Cardiac muscle cell (in vitro differentiated cells and primary cell): ENCODE measurements at regions not wholly inside any gene's neighbourhood (a gene's known extent, or its start where the extent isn't known, plus 50 kb on each side); places are given as distances from the start of the nearest gene placed in this dataset.

Experiments used
- DNase-seq, 2 donors: peaks; one replicate each; pipeline versions ENCODE4 v3.0.0 to v3.0.0-alpha.2; 2010 to 2017; ENCODE audit warnings: low read depth in 1 of 2, low spot score in 1 of 2
- H3K27ac ChIP-seq: fragments of 200-600 bp; sonication (generic); 2 replicates; pipeline ENCODE4 v1.5.1; 2016
- H3K27me3 ChIP-seq: fragments of 200-600 bp; sonication (generic); 2 replicates; pipeline ENCODE4 v1.6.0; 2016; ENCODE audit warnings: control low read depth
- H3K36me3 ChIP-seq: fragments of 200-600 bp; sonication (generic); 2 replicates; pipeline ENCODE4 v1.5.1; 2016; ENCODE audit warnings: control low read depth
- H3K4me1 ChIP-seq: fragments of 200-600 bp; sonication (generic); 2 replicates; pipeline ENCODE4 v1.8.1; 2017; ENCODE audit warnings: low read depth, mild to moderate bottlenecking, mixed run types
- H3K4me3 ChIP-seq: fragments of 200-600 bp; sonication (generic); 2 replicates; pipeline ENCODE4 v1.5.1; 2016; ENCODE audit warnings: mild to moderate bottlenecking
- H3K9me3 ChIP-seq: fragments of 200-600 bp; sonication (generic); 2 replicates; pipeline ENCODE4 v1.5.1; 2017; ENCODE audit warnings: low read depth, mild to moderate bottlenecking, control low read depth
- TF ChIP-seq, protein P1 (sequence below): IDR thresholded peaks from 2 replicates; pipeline ENCODE4 v1.5.1; 2012; ENCODE audit warnings: low read depth, mild to moderate bottlenecking, low read length

GRCh38 chr2:134079373-134079772 is 174.5 kb upstream of the MGAT5 start:
- Histone ChIP-seq H3K4me3 (no peak overlapping the region), H3K27me3 (no peaks in the 10 kb centered on the region), H3K36me3 (no peaks in the 10 kb centered on the region), H3K27ac (no peak overlapping the region), H3K4me1 (no peaks in the 10 kb centered on the region), H3K9me3 (no peaks in the 10 kb centered on the region)
- TF ChIP-seq, protein P1, sequence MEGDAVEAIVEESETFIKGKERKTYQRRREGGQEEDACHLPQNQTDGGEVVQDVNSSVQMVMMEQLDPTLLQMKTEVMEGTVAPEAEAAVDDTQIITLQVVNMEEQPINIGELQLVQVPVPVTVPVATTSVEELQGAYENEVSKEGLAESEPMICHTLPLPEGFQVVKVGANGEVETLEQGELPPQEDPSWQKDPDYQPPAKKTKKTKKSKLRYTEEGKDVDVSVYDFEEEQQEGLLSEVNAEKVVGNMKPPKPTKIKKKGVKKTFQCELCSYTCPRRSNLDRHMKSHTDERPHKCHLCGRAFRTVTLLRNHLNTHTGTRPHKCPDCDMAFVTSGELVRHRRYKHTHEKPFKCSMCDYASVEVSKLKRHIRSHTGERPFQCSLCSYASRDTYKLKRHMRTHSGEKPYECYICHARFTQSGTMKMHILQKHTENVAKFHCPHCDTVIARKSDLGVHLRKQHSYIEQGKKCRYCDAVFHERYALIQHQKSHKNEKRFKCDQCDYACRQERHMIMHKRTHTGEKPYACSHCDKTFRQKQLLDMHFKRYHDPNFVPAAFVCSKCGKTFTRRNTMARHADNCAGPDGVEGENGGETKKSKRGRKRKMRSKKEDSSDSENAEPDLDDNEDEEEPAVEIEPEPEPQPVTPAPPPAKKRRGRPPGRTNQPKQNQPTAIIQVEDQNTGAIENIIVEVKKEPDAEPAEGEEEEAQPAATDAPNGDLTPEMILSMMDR: no peak
- no peak for DNase-seq

- Histone ChIP-seq H3K27me3 (no peaks in the 10 kb centered on the region), H3K27ac (no peak overlapping the region), H3K36me3 (no peaks in the 10 kb centered on the region), H3K4me3 (no peak overlapping the region), H3K4me1 (no peaks in the 10 kb centered on the region), H3K9me3 (no peaks in the 10 kb centered on the region)
- no peak for DNase-seq
- TF ChIP-seq, protein P1: no peak
Observed at GRCh38 chr2:134080386-134081089, 173.3 kb upstream of the MGAT5 start.

- H3K9me3 ChIP-seq: no peaks in the 10 kb centered on the region
- no peaks in the 10 kb centered on the region for H3K27me3 ChIP-seq
- no peak for DNase-seq
- H3K36me3 ChIP-seq: no peaks in the 10 kb centered on the region
- TF ChIP-seq, protein P1: no peak
- H3K4me1 ChIP-seq: no peaks in the 10 kb centered on the region
- no peak overlapping the region for H3K4me3 ChIP-seq
- no peak overlapping the region for H3K27ac ChIP-seq
Observed at GRCh38 chr2:134081238-134081938, 172.5 kb upstream of the MGAT5 start.

- H3K27me3 ChIP-seq: no peaks in the 10 kb centered on the region
- no peak overlapping the region for H3K27ac ChIP-seq
- DNase-seq: no peak
- no peaks in the 10 kb centered on the region for H3K36me3 ChIP-seq
- no peaks in the 10 kb centered on the region for H3K9me3 ChIP-seq
- TF ChIP-seq, protein P1: no peak
- H3K4me1 ChIP-seq: peaks cover 7% of the 10 kb centered on the region
- H3K4me3 ChIP-seq: no peak overlapping the region
Observed at GRCh38 chr2:134083548-134083947, 170.3 kb upstream of the MGAT5 start.

GRCh38 chr2:134086594-134087219 is 167.2 kb upstream of the MGAT5 start:
- no peak overlapping the region for H3K27ac ChIP-seq
- H3K36me3 ChIP-seq: no peaks in the 10 kb centered on the region
- H3K27me3 ChIP-seq: no peaks in the 10 kb centered on the region

More at GRCh38 chr2:134086594-134087219, 167.2 kb upstream of the MGAT5 start:
- TF ChIP-seq, protein P1: no peak
- no peak for DNase-seq
- peaks cover 7% of the 10 kb centered on the region for H3K4me1 ChIP-seq
- H3K4me3 ChIP-seq: no peak overlapping the region
- no peaks in the 10 kb centered on the region for H3K9me3 ChIP-seq
